Spleen (tissue), 7 donors: ENCODE measurements at regions not wholly inside any gene's neighbourhood (a gene's known extent, or its start where the extent isn't known, plus 50 kb on each side); places are given as distances from the start of the nearest gene placed in this dataset.

Experiments used
- CTCF ChIP-seq, 11 experiments: fragments of 200-600 bp in 7 of 11; fragments of 450-650 bp in 4 of 11; sonication (generic) in 4 of 11; IDR thresholded peaks in 8 of 11; conservative IDR thresholded peaks in 3 of 11; 1 replicate in 7 of 11; 2 replicates in 4 of 11; pipeline versions ENCODE4 v1.4.0 to v1.8.0; 2016 to 2021; ENCODE audit warnings: antibody characterized with exemption in 11 of 11, inconsistent platforms in 4 of 11, mild to moderate bottlenecking in 1 of 11
- POLR2A ChIP-seq, 3 donors: fragments of 450-650 bp; IDR thresholded peaks; one replicate each; pipeline ENCODE4 v1.5.1; 2017; ENCODE audit warnings: antibody characterized with exemption in 3 of 3, mild to moderate bottlenecking in 1 of 3
- donor health status: DM: no; HTN: no; CAD: no; lungs with moderate emphysema.
- donor health status: DM: no; HTN: no; CAD: no.
- donor health status: DM: no; HTN: no; CAD: no.

GRCh38 chr10:65496541-65496940 lies 1429.3 kb upstream of the LRRTM3 start:
- TF ChIP-seq CTCF (IDR thresholded peaks at IDR 0.05 in 8 of 11, conservative IDR thresholded peaks at IDR 0.05 in 3 of 11) (no peak), POLR2A (IDR thresholded peaks at IDR 0.05) (no peak)
